Neural crest cell (in vitro differentiated cells): ENCODE measurements at regions not wholly inside any gene's neighbourhood (a gene's known extent, or its start where the extent isn't known, plus 50 kb on each side); places are given as distances from the start of the nearest gene placed in this dataset.
"Not testable (repeated sequence)": the region's sequence is repeated elsewhere in the genome, so short reads cannot be mapped to it uniquely, and the experiment has no call there.

Experiments used
- DNase-seq: peaks from one replicate; pipeline ENCODE4 v3.0.0; 2021; ENCODE audit warnings: low read depth, mixed read lengths, low spot score
- H3K27ac Mint-ChIP-seq: one replicate; pipeline ENCODE4 v1.8.0; 2021; ENCODE audit warnings: mild to moderate bottlenecking, mixed read lengths; ENCODE audit not compliant: unreplicated experiment
- H3K27me3 Mint-ChIP-seq: 2 replicates; pipeline ENCODE4 v1.8.0; 2021; ENCODE audit warnings: low read depth, mild to moderate bottlenecking, mixed read lengths
- H3K36me3 Mint-ChIP-seq: 2 replicates; pipeline ENCODE4 v1.8.0; 2021; ENCODE audit warnings: low read depth, mild to moderate bottlenecking, mixed read lengths
- H3K4me1 Mint-ChIP-seq: 2 replicates; pipeline ENCODE4 v1.8.0; 2021; ENCODE audit warnings: mixed read lengths
- H3K4me3 Mint-ChIP-seq: one replicate; pipeline ENCODE4 v1.8.0; 2021; ENCODE audit warnings: mild to moderate bottlenecking, mixed read lengths
- H3K9me3 Mint-ChIP-seq: 2 replicates; pipeline ENCODE4 v1.8.0; 2021; ENCODE audit warnings: mixed read lengths
- CTCF ChIP-seq: fragments of 200-600 bp; sonication (generic); conservative IDR thresholded peaks from 2 replicates; pipeline ENCODE4 v1.5.0; 2021; ENCODE audit warnings: antibody characterized with exemption, mild to moderate bottlenecking

DNA sequence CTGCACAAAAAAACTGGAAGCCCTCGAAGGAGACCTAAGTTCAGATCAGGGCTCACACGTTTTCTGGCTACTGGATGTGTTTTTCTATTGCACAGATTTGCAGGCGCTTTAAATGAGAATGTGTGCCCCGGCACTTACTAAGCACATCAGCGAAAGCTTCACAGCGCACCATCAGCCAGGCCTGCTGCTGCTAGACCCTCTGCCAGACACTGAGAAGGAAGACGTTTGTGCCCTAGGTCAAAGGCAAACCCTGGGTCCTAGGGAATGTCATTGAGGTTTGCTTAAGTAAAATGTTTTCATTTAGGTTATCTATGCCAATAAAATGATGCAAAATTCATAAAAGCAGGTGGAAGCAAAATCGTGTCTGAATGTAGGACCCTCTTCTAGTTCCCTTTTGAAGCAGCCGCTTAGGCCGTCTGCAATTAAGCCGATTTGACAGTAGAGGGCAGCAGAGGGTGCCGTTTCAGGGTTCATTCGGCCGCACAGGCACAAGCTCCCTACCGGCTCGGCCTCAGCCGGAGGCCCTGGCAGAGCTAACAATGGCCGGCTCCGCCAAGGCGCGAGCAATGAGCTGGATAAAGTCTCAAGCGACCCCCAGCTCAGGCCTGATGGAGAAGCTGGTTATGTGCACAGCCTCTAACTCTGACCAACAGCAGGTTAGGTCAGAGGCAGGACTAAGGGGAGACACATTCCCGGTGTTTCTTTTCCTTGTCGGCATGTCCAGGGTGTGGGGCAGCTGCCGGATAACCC, 107.2 kb upstream of the FOXA2 start:
- DNase-seq = peak; percentile 74
- H3K36me3 Mint-ChIP-seq = no peaks in the 10 kb centered on the region
- no peaks in the 10 kb centered on the region for H3K9me3 Mint-ChIP-seq
- no peak overlapping the region for H3K4me3 Mint-ChIP-seq
- no peaks in the 10 kb centered on the region for H3K4me1 Mint-ChIP-seq
- peak; percentile 93 for TF ChIP-seq CTCF
- no peak overlapping the region for H3K27ac Mint-ChIP-seq
- peaks cover 17% of the 10 kb centered on the region for H3K27me3 Mint-ChIP-seq

DNA sequence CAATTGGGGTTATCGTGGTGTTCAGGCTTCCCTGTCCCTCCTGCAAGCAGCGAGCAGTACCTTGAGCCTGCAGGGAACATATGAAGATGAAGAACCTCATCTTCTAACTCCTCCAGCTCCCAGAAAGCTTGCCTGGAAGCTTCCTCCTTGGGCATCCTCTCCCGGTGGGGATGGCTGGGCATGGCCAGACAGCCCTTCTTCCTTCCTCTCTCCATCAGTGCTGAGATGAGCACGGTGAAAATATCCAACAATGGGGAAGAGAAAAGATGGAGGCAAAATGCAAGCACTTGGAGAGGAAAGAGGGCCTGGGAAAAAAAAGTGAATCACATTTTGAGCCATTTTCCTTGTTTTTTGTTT, 107.7 kb upstream of the FOXA2 start:
- Mint-ChIP-seq H3K4me3 (no peak overlapping the region), H3K36me3 (no peaks in the 10 kb centered on the region), H3K27me3 (peaks cover 17% of the 10 kb centered on the region), H3K9me3 (no peaks in the 10 kb centered on the region), H3K27ac (no peak overlapping the region), H3K4me1 (no peaks in the 10 kb centered on the region)
- TF ChIP-seq CTCF = no peak
- no peak for DNase-seq

DNA sequence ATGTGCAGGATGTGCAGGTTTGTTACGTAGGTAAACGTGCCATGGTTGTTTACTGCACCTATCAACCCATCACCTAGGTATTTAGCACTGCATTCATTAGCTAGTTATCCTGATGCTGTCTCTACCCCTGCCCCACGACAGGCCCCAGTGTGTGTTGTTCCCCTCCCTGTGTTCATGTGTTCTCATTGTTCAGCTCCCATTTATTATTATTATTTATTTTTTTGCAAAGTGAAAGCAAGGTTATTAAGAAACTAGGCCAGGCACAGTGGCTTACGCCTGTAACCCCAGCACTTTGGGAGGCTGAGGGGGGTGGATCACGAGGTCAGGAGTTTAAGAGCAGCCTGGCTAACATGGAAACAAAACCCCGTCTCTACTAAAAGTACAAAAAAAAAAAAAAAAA, 108.2 kb upstream of the FOXA2 start:
- H3K27ac Mint-ChIP-seq, H3K9me3 Mint-ChIP-seq: not testable (repeated sequence)

GRCh38 chr20:22696759-22697158, 112.4 kb upstream of the FOXA2 start:
- Mint-ChIP-seq H3K27ac (no peak overlapping the region), H3K4me1 (no peaks in the 10 kb centered on the region), H3K36me3 (no peaks in the 10 kb centered on the region), H3K9me3 (no peaks in the 10 kb centered on the region), H3K4me3 (no peak overlapping the region), H3K27me3 (peaks cover 8% of the 10 kb centered on the region)
- no peak for DNase-seq
- no peak for TF ChIP-seq CTCF

More for the DNA sequence above, 108.2 kb upstream of the FOXA2 start:
- peaks cover 13% of the 10 kb centered on the region for H3K27me3 Mint-ChIP-seq
- H3K4me1 Mint-ChIP-seq, DNase-seq, H3K36me3 Mint-ChIP-seq, H3K4me3 Mint-ChIP-seq: not testable (repeated sequence)

DNA sequence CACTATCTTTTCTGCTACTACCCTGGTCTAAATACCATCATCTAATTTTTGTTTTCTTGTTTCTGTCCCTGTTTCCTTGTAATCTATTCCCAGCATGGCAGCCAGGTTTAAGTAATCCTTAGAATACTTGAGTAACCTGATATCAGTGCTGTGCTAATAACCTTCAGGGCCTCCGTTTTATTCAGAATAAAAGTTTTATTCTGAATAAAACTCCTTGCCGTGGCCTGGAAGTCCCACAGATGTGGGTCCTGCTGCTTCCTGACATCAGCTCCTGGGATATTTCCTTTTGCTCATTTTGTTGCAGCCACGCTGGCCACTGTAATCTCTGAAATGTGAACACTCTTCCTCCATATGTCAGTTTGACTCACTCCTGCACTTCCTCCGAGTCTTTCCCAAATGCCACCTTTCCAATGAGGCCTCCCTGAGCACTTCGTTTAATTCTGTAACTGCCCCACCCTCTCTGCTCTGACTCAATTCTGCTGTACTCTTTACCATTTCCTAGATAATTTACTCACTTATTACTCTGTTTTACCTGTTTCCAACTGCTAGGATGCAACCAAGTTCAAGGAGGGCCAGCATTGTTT, 114.0 kb upstream of the FOXA2 start:
- Mint-ChIP-seq H3K36me3 (no peaks in the 10 kb centered on the region), H3K4me1 (no peaks in the 10 kb centered on the region)
- TF ChIP-seq CTCF = no peak

GRCh38 chr20:22699396-22699795, 115.0 kb upstream of the FOXA2 start:
- no peak overlapping the region for H3K27ac Mint-ChIP-seq
- DNase-seq = no peak
- H3K27me3 Mint-ChIP-seq = peaks cover 16% of the 10 kb centered on the region
- TF ChIP-seq CTCF = no peak
- no peak overlapping the region for H3K4me3 Mint-ChIP-seq
- H3K4me1 Mint-ChIP-seq = no peaks in the 10 kb centered on the region
- no peaks in the 10 kb centered on the region for H3K9me3 Mint-ChIP-seq
- H3K36me3 Mint-ChIP-seq = no peaks in the 10 kb centered on the region

More for the DNA sequence above, 114.0 kb upstream of the FOXA2 start:
- Mint-ChIP-seq H3K27ac (no peak overlapping the region), H3K4me3 (no peak overlapping the region), H3K9me3 (no peaks in the 10 kb centered on the region), H3K27me3 (peaks cover 14% of the 10 kb centered on the region)
- DNase-seq = no peak
